Ascending aorta (tissue), 2 donors: ENCODE measurements at regions not wholly inside any gene's neighbourhood (a gene's known extent, or its start where the extent isn't known, plus 50 kb on each side); places are given as distances from the start of the nearest gene placed in this dataset.

Experiments used
- DNase-seq, 2 donors: peaks; one replicate each; pipeline ENCODE4 v3.0.0-alpha.2; 2019; ENCODE audit warnings: low spot score in 2 of 2
- H3K27ac ChIP-seq, 2 donors: fragments of 200-600 bp; sonication (generic); one replicate each; pipeline ENCODE4 v1.5.1; 2016 to 2017; ENCODE audit warnings: mild to moderate bottlenecking in 1 of 2
- H3K27me3 ChIP-seq: fragments of 200-600 bp; sonication (generic); one replicate; pipeline ENCODE4 v1.5.1; 2017
- H3K36me3 ChIP-seq, 2 donors: fragments of 200-600 bp; sonication (generic); one replicate each; pipeline ENCODE4 v1.5.1; 2016
- H3K4me1 ChIP-seq, 2 donors: fragments of 200-600 bp; sonication (generic); one replicate each; pipeline ENCODE4 v1.5.1; 2016 to 2017; ENCODE audit warnings: mild to moderate bottlenecking in 1 of 2
- H3K4me3 ChIP-seq, 2 donors: fragments of 200-600 bp; sonication (generic); one replicate each; pipeline ENCODE4 v1.5.1; 2016 to 2017; ENCODE audit warnings: mild to moderate bottlenecking in 1 of 2
- H3K9me3 ChIP-seq, 2 donors: fragments of 200-600 bp; sonication (generic); one replicate each; pipeline ENCODE4 v1.5.1; 2016
- intact Hi-C: fragments of 100-400 bp; cut with DNase I; formaldehyde crosslinking; loops from one replicate; pipeline ENCODE4 v1.15.1; 2023
- TF ChIP-seq, protein P1 (sequence below), 3 experiments: fragments of 200-600 bp in 2 of 3; fragments of 450-650 bp in 1 of 3; sonication (generic) in 2 of 3; IDR thresholded peaks; one replicate each; pipeline ENCODE4 v1.5.1; 2016 to 2019; ENCODE audit warnings: antibody characterized with exemption in 3 of 3, mild to moderate bottlenecking in 1 of 3, moderate library complexity in 1 of 3

DNA sequence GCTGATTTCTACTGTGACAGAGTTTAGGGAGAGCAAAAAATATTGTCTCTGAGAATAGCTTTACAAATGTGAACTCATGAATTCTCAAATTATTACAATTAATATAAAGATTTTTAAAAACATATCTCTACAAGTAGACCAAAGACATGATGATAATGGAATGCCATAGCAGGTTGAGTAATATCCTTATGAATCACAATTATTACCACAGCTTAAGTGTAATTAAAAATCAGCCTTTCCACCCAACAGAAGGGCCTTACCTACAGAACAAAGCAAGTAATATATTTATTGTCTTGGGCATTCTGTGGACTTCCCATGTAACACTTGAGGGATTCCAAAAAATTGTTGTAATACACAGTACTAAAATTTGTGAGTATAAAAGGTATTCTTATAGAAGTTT, 1099.6 kb upstream of the GJE1 start:
- Histone ChIP-seq H3K9me3 (no peaks in the 10 kb centered on the region), H3K4me1 (no peaks in the 10 kb centered on the region), H3K27me3 (no peaks in the 10 kb centered on the region), H3K4me3 (no peak overlapping the region), H3K36me3 (no peaks in the 10 kb centered on the region), H3K27ac (no peak overlapping the region)
- intact Hi-C loops: no loop called here
- DNase-seq: no peak
- TF ChIP-seq, protein P1, sequence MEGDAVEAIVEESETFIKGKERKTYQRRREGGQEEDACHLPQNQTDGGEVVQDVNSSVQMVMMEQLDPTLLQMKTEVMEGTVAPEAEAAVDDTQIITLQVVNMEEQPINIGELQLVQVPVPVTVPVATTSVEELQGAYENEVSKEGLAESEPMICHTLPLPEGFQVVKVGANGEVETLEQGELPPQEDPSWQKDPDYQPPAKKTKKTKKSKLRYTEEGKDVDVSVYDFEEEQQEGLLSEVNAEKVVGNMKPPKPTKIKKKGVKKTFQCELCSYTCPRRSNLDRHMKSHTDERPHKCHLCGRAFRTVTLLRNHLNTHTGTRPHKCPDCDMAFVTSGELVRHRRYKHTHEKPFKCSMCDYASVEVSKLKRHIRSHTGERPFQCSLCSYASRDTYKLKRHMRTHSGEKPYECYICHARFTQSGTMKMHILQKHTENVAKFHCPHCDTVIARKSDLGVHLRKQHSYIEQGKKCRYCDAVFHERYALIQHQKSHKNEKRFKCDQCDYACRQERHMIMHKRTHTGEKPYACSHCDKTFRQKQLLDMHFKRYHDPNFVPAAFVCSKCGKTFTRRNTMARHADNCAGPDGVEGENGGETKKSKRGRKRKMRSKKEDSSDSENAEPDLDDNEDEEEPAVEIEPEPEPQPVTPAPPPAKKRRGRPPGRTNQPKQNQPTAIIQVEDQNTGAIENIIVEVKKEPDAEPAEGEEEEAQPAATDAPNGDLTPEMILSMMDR (IDR thresholded peaks at IDR 0.05): no peak

DNA sequence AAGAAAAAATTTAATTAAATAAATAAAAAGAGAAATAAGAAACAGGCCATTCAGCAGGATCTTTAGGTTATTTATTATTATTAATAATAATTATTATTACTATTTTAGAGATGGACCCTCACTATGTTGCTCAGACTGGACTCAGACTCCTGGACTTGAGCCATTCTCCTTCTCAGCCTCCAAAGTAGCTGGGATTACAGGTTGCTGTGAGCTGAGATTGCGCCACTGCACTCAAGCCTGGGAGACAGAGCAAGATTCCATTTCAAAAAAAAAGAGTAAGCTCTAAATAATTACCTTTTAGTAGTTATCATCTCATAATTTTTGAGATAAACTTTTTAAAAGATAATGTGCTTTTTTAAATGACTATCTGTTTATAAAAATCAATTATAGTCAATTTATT, 1102.8 kb upstream of the GJE1 start:
- Histone ChIP-seq H3K27ac (no peak overlapping the region), H3K4me1 (no peaks in the 10 kb centered on the region), H3K9me3 (no peaks in the 10 kb centered on the region), H3K4me3 (no peak overlapping the region), H3K36me3 (no peaks in the 10 kb centered on the region), H3K27me3 (no peaks in the 10 kb centered on the region)
- TF ChIP-seq, protein P1 (IDR thresholded peaks at IDR 0.05): no peak
- intact Hi-C loops: no loop called here
- no peak for DNase-seq

DNA sequence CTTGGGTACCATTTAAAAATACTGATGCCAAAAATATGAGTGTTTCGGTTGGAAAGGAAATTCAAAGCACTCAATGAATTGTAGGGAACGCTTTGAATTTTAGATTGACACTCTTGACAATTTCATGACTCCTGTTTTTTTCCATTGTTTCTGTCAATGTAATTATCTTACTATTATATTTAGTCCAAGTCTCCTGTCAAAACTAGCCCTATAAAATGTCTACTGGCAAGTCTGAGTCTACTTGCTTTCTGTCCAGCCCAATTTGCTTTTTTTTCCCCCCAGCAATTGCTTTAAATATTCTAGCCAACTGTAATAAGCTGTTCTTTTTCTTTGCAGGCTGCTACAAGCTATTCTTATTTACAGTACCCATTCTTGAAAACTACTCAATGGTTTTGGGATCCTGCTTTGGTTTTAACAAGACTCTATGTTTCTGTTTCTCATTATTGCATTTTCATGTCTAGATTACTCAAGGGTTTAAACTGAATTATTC, 1103.9 kb upstream of the GJE1 start:
- H3K27ac ChIP-seq: peak overlapping the region in 1 of 2 donors; percentile 16
- no peaks in the 10 kb centered on the region for H3K27me3 ChIP-seq
- intact Hi-C loops: no loop called here
- no peaks in the 10 kb centered on the region for H3K9me3 ChIP-seq
- no peaks in the 10 kb centered on the region for H3K36me3 ChIP-seq
- no peak for DNase-seq
- H3K4me1 ChIP-seq: no peaks in the 10 kb centered on the region
- TF ChIP-seq, protein P1 (IDR thresholded peaks at IDR 0.05): no peak
- H3K4me3 ChIP-seq: no peak overlapping the region

DNA sequence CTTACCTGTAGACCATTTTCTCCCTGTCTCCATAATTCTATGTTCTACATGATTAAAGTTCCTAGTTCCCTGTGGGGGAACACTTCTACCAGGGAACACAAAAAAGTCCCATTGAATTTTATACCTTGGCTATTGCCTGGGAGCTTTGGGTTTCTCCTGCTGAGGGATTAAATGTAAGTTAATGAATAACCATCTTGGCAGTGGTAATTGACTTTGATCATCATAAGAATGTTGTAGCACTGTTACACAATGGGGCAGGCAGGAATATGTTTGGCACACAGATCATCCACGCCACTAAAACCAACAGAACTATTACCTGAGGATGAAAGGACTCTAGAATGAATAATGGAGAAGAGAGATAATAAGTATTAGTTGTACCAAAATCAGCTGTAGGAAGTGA, 1106.2 kb upstream of the GJE1 start:
- TF ChIP-seq, protein P1 (IDR thresholded peaks at IDR 0.05): no peak
- DNase-seq: no peak
- Histone ChIP-seq H3K27me3 (no peaks in the 10 kb centered on the region), H3K9me3 (no peaks in the 10 kb centered on the region), H3K27ac (no peak overlapping the region), H3K4me1 (no peaks in the 10 kb centered on the region), H3K4me3 (no peak overlapping the region), H3K36me3 (no peaks in the 10 kb centered on the region)
- intact Hi-C loops: no loop called here

DNA sequence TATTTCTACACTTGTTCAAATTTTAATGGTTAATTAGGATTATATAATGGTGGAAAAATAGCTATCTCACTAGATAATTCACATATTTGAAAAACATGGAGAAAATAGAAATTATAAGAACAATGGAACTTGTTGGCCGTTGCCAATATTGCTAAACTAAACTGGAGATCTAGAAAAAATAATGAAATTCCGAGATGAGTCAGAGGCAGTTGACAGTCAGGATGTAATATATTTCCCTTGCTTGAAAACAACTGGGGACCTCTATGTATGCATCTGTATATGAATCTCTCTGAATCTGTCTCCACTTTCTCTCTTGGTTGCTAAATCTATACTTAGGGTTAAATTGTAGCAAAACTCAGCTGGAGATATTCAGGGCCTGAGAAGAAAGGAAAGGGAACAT, 1108.2 kb upstream of the GJE1 start:
- H3K36me3 ChIP-seq: no peaks in the 10 kb centered on the region
- intact Hi-C loops: no loop called here
- DNase-seq: no peak
- H3K27me3 ChIP-seq: no peaks in the 10 kb centered on the region
- H3K9me3 ChIP-seq: no peaks in the 10 kb centered on the region
- no peaks in the 10 kb centered on the region for H3K4me1 ChIP-seq
- TF ChIP-seq, protein P1 (IDR thresholded peaks at IDR 0.05): no peak
- H3K4me3 ChIP-seq: no peak overlapping the region
- H3K27ac ChIP-seq: no peak overlapping the region

DNA sequence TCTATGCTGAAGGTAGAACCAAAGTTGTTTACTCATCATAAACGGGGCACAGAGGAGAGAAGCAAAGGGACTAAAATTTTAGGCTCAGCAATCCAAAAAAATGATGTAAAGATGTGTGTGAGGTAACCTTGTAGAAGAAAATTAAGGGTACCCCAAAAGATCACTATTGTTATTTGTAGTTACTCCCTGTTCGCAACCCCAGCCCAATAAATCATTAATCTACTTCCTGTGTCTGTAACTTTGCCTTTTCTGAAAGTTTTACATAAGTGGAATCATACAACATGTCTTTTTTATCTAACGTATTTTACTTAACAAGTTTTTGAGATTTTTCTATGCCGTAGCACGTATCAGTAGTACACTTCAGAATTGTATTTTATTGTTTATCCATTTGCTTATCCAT, 1114.8 kb upstream of the GJE1 start:
- H3K36me3 ChIP-seq: no peaks in the 10 kb centered on the region
- no peaks in the 10 kb centered on the region for H3K27me3 ChIP-seq
- TF ChIP-seq, protein P1 (IDR thresholded peaks at IDR 0.05): no peak
- H3K9me3 ChIP-seq: no peaks in the 10 kb centered on the region
- no peak overlapping the region for H3K4me3 ChIP-seq
- intact Hi-C loops: no loop called here
- H3K4me1 ChIP-seq: no peaks in the 10 kb centered on the region
- no peak for DNase-seq
- no peak overlapping the region for H3K27ac ChIP-seq
